HG03135 (cell line): ENCODE measurements at regions not wholly inside any gene's neighbourhood (a gene's known extent, or its start where the extent isn't known, plus 50 kb on each side); places are given as distances from the start of the nearest gene placed in this dataset.

ENCODE experiments used
- ATAC-seq: cut with Tn5 transposase; IDR thresholded peaks from one replicate; pipeline ENCODE4 v1.9.1; 2021; ENCODE audit warnings: mild to moderate bottlenecking, moderate library complexity; ENCODE audit not compliant: unreplicated experiment

DNA sequence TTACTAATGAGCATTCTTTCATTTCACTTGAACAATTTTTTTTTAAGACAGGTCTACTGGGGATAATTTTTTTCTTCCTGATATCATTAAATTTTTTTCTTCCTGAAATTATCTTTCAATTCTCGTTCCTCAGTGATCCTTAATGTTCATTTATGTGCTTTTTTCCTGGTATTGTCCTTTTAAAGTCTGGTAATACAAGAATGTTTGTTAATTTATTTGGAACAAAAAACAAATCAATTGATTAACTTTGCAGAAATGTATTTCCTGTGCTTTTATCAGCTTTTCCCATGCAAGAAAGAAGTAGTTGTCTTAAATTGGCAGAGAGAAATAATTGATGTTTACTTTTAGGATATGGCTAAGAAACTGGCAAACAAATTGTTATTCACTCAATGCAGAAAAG, 945.4 kb upstream of the MIR17HG start:
- no peak for ATAC-seq

DNA sequence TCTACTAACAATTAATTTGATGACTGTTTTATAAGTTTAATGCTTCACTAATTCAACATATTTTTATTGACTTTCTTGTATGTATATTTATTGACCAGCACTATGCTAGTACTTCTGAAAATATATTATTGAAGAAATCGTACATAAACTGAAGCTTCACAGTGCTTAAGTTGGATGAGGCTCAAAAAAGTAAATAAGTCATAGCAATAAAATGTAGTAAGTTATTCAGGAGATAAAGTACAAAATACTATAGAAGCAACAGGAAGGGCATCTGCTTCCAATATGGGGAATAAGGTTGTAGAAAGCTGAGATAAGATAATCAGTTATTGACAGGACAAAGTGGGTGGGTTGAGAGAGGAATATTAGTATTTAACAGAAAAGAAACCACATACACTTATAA, 944.9 kb upstream of the MIR17HG start:
- no peak for ATAC-seq

DNA sequence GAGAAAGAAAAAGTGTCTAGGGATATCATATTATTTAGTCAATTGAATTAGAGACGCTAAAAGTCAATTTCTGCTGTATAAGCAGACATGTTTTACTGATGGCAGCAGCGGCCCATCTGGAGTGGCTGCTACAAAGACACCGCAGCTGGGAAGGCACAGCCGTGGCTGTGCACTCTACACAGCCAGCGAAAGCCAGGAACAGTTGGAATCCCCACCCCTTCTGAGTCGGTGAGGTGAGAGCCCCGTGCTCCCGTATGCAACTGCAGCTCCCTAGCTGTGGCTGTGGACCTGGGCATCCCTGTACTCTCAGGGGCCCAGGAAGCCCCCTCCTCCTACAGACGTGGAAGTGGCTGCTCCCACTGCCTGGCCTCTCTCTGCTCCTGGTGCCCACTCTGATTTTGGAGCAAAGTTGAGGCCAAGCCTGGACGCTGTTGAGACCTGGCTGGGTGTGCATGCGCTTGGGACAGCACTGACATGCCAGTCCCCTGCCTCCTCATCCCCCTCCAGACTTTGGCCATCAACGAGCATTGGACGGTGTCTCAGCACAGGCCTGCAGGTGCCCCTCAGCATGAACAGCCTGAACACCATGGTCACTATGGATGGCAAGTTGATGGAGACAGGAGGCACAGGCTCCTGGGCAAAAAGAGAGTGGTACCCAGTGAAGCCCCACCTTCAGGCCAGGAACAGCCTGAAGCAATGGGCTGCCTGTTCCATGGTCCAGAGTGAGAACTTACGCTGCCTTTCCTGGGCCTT, 944.0 kb upstream of the MIR17HG start:
- no peak for ATAC-seq

DNA sequence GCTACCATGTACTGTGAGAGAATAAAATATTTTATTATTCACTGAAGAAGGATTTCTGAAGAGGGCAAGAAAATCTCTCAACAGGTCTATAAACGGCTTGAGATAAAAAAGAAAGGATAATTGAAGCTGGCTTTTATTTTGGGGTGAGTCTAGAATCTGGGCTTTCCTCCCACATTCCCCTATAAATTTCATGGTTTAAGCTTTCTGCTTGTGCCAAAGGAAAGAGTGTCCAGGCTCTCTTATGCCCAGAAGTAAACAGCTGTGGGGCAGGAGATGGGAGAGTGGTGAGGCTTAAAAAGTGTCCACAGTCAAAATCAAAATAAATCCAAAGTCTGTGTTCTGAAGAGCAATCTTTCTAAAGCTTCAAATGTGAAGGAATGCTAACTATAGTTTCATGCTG, 942.2 kb upstream of the MIR17HG start:
- ATAC-seq: no peak

DNA sequence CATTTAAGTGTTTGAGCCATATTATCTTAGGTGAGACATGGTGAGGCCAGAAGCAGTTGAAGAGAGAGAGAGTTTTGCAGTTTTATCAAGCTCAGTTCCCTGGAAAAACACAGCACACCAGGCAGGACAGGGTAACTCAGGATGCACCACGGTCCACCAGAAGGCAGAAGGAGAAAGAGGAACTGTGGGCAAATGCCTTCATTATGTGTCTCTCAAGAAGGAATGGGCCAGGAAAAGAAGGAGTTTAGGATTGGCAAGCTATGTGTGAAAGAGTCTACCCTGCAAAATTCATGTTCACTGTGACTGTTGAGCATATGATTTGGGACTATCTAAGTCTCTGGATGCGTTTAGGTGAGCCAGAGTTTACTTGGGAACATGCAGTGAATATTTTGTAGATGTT, 934.5 kb upstream of the MIR17HG start:
- ATAC-seq: no peak

DNA sequence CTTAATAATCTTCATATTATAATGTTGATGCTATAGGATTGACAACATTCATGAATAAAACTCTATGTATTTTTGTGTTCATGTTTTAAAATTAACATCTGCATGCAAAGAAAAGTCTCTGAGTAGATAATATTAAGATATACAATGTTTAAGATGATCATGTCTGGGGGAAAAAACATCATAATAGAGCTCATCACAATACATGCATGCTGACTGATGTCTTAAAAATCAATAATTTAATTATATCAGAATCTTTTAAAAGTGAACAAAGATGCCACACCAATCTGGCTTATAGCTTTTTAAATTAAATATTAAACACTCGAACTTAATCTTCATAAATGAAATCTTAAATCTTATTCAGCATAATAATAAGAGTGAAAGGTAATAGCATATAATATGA, 933.9 kb upstream of the MIR17HG start:
- ATAC-seq: no peak

DNA sequence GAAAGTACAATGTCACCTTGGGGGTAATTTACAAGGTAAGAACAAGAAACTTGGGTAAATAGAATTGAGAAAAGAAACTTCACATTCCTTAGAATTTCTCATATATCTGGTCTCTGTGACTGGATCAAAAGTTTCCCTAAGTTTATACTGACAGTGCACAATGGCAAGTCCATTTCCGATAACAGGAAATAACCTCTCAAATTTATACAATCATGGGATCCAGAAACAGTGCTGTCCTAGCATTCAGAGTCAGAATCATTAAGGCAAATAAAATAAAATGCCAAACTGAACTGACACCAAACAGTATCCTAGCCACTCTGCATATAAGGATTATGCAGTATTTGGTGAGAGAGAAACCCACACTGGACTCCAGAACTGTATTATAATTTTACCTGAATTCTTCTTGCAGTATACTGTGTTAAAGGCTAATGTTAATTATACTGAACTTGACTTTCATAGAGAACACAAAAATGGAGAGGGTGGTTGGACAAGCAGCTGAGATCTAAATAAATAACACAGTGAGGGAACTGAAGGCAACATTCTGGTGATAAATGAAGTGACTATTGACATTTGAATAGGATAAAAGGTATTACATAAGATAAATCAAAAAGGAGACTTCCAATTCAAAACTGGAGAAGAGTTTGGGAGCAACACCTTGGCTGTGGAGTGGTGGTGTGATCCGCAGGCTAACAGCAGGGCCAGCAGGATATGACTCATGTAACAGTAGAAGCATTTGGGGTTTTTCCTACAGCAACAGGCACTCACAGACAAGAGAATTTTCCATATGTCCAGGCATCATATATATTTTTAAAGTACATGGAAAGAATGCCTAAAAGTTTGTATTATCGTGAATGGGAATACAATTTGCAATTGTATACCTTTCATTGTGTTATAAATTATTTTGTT, 932.5 kb upstream of the MIR17HG start:
- no peak for ATAC-seq

DNA sequence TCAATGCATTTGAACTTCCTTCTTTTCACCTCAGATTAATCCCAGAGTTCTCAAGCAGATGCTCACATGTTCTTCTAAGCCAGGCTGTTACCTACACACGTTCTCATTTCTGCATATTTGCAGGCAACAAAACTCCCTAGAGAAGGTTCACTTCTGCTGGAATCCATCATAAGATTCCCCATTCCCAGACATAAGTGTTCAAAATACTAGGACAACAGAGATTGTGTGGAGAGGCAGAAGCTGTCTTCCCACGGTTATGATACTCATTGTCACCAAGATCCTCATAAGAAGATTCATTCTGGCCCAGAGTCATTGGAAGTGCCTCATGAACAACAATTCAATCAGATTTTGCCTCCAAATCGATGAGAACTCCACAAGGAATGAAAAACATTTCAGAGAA, 931.6 kb upstream of the MIR17HG start:
- ATAC-seq: no peak

DNA sequence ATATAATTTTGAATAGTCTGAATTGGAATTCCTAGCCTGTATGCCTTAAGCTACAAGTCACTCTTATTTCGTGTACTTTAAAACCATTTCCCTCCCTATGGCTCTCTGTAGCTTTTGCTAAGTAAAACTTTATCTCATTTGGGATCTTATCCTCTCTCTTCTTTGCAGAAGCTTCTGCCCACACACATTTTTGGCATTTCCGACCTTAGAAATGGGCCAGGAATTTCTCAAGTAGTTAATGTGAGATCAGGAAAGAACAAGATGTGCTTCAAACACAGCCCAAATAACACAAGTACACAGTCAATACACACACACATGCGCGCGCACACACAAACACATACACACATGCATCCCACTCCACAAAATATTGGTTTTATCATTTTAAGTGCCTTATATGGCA, 931.0 kb upstream of the MIR17HG start:
- no peak for ATAC-seq

DNA sequence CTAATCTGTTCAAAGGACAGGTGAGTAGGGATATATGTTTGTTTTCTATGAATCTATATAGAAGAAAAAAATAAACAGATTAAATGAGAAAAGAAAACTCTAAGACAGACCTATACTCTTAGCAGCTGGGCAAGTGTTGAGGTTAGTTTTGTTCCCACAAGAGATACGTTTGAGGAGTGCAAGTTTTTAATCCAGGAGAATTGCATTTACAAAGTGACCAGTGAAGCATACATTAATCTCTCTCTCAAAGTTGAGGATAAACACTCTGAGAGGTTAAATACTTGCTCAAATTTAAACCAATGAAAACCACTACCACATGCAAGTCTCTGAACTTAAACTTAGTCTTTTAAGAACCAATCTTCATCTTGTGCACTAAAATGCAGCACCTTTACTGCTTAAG, 930.5 kb upstream of the MIR17HG start:
- ATAC-seq: no peak

DNA sequence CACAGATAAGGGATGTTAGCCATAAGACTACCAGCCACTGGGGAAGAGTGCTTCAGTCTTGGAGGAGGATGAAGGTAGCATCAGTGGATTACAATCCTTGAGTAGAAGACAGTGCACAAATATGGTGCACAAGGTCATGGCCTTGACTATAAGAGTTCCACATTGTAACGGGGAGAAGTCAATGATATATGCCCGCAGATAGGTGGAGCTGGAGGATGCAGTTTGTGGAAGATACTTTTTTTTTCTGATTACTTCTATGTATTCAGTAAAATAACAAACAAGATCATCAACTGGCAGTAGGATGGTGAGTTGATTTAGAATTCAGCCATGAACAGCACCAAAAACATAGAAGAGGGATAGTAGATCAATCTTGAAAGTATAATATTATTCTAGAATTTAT, 926.8 kb upstream of the MIR17HG start:
- no peak for ATAC-seq

DNA sequence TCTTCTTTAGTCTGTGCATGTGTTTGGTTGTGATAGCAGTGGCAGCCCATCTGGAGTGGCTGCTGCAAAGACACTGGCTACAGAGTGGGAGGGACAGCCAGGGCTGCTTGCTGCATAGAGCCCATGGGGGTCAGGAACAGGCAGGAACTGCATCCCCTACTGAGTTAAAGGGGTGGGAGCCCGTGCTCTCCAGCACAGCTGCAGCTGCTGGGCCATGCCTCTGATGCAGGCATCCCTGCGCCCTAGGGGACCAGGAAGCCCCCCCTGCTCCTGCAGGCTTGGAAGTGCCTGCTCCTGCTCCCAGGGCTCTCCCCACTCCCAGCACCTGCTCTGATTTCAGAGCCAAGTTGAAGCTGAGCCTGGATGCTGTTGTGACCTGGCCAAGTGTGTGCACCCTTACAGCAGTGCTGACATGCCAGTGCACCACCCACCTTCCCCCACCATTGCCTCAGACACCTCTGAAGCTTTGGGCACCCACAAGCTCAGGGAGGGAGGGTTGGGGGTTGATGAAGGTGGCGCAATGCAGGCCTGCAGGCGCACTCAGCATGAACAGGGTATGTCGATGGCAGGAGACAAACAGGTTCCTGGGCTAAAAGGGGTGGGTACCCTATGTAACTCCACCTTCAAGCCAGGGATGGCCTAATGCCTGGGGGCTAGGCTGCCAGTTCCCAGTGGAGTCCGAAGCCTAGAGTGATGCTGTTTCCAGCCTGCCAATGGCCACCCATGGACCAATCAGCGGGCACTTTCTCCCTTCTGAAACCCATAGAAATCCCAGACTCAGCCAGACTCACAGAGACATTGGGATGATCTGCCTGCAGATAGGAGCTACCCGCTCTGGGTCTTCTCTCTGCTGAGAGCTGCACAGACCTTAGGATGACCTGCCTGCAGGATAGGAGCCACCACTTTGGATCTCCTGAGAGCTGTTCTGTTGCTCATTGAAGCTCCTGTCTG, 919.9 kb upstream of the MIR17HG start:
- no peak for ATAC-seq

DNA sequence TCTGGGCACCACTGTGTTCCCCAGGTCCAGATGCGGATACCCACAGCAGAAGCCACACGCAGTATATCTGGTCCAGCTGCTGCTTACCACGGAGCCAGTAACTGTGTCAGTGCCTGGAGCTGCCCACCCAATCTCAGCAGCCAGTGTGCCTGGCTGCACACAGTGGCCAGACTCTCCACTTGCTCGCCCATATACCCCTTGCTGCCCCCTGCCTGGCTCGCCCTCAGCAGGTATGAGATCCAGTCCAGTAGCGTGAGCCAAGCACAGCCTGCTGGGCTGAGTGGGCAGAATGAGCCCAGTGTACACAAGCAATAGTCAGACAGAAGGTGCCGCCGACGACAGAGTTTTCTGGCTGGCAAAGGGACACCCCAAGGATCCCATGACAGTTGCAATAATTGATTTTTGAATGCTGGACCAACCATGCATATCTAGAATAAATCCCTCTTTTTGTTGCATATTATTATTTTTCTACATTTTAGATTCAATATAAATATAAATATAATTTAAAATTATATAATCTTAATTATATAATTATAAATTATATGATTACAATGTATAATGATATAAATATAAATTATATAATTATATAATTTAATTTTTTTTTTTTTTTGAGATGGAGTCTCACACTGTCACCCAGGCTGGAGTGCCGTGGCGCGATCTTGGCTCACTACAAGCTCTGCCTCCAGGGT, 918.8 kb upstream of the MIR17HG start:
- ATAC-seq: no peak

DNA sequence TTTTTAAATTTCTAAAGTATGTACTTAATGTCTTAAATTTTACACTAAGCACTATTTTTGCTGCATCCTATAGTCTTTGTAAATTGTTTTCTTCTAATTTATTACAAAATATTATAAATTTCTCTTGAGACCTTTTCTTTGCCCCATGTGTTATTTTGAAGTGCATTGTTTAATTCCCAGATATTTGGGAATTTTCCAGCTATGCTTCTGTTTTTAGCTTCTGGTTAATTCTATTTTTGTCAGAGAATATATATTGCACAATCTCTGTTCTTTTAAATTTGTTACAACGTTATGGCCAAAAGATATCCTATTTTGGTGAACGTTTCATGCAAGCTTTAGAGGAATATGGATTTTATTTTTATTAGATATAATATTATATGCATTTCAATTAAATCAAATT, 917.4 kb upstream of the MIR17HG start:
- ATAC-seq: no peak

DNA sequence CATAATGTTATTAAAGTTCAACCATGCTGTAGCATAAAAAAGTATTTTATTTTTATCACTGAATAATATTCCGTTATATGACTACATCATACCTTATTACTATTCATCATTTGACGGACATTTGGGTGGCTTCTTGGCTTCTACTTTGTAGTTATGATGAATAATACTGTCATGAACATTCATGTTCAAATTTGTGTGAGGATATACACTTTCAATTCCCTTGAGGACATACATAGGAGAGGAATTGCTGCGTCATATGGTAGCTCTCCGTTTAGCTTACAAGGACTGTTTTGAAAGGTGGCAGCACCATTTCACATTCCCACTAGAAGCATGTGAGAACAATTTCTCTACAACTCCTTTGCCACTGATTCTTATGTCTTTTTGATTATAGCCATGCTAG, 910.8 kb upstream of the MIR17HG start:
- no peak for ATAC-seq

DNA sequence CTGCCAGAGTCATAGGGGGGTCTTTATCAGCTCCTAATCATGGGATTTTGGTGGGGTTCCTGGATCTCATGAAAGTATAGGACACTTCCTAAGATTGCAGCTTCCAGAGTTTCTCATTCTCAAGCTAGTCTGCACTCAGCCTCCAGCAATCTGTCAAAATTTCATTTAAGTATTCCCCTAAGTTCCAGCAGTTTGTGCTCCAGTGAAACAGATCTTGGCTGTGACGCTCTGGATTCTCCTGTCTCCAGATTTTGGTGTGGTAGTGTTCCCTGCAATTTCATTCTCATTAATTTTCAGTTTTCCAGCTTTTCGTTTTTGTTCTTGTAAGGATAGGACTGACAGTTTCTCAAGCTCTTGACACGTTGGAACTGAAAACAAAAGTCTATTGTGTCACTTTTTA, 908.9 kb upstream of the MIR17HG start:
- ATAC-seq: no peak

DNA sequence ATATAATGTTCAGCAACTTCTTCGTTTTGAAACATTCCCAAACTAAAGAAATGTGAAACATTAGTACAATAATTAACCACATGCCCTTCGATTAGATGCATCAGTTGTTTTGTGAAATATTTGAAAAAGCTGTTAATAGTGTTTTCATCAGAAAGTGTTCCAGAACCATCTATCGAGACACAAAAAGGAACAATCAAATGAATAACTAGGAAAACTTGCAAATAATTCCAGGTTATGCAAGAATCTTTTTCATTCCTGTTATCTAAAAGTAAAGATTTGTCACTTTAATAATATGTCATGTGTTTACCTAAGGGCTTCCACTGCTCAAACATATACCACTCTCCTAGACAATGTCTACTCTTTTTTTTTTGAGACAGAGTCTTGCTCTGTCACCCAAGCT, 904.2 kb upstream of the MIR17HG start:
- no peak for ATAC-seq

DNA sequence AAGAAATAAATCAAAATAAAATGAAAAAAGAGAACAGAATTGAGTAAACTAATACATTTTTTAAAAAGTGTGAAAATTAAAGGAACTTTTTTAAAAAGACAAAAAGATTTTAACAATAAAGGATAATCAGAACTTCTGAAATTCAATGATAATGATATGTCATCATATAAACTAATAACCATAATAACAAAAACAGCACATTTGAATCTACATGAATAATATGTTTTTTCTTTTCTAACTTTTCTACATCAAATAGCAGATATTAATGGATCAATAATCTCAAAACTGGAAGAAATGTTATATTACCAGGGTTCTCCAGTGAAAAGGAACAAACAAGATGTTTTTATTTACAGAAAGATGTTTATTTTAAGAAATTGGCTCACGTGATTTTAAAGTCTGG, 903.3 kb upstream of the MIR17HG start:
- no peak for ATAC-seq

DNA sequence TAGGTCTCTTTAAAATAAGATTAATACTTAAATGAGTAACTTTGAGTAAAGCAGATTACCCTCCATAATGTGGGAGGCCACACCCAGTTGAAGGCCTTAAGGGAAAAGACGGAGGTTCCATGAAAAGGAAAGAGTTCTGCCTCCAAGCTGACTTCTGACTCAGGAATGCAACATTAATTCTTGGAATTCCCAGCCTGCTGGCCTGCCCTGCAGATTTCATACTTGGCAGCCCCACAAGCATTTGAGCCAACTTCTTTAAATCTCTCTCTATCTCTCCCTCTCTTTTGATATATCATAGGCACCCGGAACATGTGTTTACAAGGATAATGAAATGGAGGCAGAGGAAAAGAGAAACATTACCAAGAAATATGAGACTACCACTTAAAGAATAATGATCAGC, 902.3 kb upstream of the MIR17HG start:
- ATAC-seq: no peak

DNA sequence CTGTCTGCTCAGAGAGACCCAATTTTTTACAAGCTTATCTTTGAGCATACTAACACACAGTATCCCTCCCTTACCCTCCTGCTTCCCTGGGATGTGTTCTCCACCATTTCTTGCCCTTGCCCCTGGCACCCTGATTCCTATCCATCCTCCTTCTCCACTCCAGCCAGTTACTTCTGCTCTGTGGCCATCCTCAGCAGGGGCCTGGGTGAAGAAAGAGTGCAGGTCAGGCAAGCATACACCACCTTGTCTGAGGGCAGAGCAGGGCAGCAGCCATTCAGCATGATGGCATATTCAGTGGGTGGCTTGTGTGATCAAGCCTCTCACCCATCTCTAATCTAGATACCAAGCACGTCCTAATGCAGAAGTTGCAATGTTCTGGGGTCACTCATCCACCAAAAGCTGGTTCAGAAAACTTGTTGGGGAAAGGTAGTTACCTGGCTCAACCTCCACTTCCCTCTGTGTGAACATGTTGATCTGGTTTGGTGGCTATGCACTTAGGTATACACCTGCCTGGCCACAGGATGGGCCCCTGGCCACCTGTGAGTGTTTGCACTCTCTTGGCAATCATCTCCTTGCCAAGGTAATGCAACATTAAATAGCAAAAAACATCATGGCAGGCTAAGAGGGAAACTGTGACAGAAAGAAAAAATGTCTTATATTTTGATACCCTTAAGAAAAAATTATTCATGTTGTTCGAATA, 900.3 kb upstream of the MIR17HG start:
- ATAC-seq: no peak
